HG02884 (cell line): ENCODE measurements at regions not wholly inside any gene's neighbourhood (a gene's known extent, or its start where the extent isn't known, plus 50 kb on each side); places are given as distances from the start of the nearest gene placed in this dataset.
"Not testable (repeated sequence)": the region's sequence is repeated elsewhere in the genome, so short reads cannot be mapped to it uniquely, and the experiment has no call there.

Source experiments
- ATAC-seq: cut with Tn5 transposase; IDR thresholded peaks from one replicate; pipeline ENCODE4 v1.9.1; 2021; ENCODE audit warnings: mild to moderate bottlenecking, moderate library complexity; ENCODE audit not compliant: unreplicated experiment

DNA sequence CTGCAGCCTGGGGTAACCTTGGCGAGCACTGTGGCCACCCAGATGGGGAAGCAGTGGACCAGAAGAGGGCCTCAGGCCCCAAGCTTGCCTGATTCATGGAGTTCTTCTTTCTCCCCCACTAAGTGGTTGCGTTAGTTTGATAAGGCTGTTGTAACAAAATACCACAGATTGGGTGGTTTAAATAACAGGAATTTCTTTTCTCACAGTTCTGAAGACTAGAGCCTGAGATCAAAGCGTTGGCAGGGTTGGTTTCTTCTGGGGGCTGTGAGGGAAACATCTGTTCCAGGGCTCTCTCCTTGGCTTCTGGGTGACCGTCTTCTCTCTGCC, 105.7 kb upstream of the GATB start:
- no peak for ATAC-seq

- no peak for ATAC-seq
These were observed 105.2 kb upstream of the GATB start for GRCh38 chr4:151865744-151866591.

DNA sequence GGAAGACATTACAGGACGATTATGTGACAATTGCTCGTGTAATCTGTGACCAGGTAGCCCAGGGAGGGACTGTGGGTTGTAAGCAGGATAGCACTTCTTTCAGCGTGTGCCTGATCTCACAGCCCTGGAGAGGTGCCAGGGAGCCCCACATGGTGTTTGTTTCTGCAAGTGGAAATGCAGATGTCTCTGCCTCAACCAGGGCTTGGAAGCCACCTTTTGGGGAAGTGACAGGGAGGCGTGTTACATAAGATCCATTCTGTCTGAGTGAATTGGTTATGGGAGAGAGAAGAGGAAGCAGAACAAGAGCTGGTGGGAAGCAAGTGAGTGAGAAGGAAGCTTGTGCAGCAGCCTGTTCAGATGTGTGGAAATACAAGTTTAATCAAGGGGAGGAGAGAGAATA, 104.5 kb upstream of the GATB start:
- ATAC-seq, result no peak

DNA sequence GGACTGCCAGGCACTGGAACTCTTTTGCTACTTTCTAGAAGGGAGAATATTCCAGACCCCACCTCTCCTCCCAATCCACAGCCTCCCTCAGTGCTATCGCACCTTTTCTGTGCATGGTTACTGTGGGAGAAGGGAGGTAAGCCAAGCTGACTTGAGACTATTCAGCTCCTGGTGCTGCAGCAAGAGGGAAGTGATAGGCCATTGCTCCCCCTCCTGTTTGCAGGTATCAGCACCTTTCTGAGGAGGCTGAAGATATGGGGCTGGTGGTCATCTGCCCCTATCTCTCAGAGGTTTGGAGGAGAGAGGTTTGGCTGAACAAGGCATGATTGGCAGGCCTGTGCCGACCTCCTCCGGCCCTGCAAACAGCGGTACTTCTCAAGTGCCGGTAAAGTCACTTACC, 103.3 kb upstream of the GATB start:
- ATAC-seq, result no peak

DNA sequence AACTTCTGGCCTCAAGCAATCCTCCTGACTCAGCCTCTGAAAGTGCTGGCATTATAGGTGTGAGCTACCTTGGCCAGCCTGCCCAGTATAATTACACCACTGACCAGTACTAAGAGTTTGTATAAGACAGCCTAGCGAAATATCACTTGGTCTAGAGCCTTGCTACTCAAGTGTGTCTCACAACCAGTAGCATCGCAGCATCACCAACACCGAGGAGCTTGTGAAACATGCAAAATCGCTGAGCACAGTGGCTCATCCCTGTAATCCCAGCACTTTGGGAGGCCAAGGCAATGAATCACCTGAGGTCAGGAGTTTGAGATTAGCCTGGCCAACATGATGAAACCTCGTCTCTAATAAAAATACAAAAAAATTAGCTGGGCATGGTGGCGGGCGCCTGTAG, 102.0 kb upstream of the GATB start:
- ATAC-seq, result no peak

DNA sequence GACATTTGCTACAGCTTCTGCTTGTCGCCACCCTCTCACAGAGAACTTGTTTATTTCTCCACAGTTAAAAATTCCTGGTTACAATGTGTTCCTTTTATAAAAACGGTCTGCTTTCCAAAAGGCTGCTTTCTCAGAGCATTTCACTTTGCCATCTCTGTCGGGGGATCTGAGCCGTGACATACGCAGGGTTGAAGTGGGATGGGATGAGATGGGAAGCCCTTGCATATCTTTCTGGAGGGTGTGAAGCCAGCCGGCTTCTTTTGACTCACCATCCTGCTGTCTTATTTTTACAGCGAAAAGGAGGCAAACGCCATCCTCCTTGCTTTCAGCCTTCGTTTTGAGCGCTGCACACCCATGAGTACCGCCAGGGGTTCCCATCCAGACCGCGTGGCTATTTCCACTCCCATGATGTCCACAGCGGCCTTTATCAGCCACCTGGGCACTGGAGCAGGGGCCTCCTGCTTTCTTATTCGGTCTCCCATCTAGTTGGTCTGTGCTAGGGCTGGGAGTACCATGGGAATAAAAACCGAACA, 99.8 kb upstream of the GATB start:
- ATAC-seq, result no peak

- ATAC-seq, result no peak
These were observed 98.8 kb upstream of the GATB start for GRCh38 chr4:151859641-151860040.

DNA sequence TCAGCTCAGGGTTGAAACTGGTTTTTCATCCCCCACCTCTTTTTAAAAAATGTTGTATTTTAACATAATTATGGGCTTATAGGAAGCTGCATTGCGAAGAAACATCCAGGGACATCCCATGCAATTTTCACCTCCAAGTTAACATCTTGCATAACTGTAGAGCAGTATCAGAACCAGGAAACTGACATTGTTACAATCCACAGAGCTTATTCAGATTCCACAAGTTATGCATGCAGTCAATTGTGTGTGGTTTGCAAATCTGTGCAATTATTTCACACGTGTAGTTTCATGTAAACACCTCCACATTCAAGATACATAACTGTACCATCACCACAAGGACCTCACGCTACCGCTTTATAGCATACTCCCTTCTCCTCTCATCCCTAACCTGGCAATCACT, 97.5 kb upstream of the GATB start:
- no peak for ATAC-seq

DNA sequence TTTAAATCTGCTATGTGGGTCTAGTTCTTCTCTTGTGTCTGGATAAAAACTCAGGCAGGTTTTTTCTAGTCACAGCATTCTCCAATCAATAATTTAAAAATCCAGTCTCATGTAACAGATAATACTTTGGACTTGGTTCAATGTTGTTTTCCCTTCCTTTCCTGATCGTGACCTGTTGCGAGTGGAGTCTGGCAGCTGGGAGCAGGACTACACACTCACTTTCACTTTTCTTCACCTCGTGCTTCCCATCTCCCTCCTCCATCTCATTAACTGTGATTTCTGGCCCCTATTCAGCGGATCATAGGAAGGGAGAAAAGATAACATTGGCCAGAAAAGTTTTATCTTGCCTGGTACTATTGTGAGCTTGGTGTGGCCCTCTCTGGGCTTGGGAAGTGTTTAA, 96.6 kb upstream of the GATB start:
- ATAC-seq, result no peak

DNA sequence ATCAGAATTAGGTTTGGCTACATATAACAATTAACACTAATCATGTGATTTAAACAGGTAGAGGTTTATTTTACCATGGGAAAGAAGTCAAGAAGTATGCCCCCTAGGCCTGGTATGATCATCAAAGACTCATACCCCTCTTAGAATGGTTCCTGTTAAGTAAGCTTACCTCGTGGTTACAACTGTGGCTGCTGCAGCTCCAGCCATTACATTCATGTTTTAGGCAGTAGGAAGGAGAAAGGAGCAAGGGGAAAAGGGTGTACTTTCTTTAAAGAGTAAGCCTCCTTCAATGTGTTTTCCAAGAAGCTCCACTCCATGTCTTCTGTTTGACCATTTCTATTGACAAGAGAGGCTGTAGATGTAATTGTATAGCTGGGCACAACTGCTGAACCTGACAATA, 94.9 kb upstream of the GATB start:
- no peak for ATAC-seq

GRCh38 chr4:151854731-151855130, 93.9 kb upstream of the GATB start:
- no peak for ATAC-seq

DNA sequence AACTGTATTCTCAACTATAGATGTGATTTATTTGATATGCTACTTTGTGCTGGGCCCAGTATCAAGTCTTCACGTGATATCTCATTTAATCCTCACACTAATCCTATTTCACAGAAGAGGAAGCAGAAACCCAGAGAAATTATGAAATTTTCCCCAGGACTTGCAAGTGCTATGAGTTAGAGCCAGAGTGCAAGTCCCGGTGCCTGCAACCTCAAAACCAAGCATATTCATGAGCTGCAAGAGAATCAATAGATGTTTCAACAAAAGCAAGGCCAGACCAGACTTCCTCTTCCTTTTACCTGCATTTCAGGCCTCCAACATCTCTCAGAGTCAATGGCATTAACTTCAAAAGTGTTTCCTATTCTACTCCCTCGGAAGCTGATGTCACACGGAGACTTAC, 92.2 kb upstream of the GATB start:
- ATAC-seq, result no peak

- ATAC-seq, result no peak
These were observed 91.4 kb upstream of the GATB start for GRCh38 chr4:151852202-151852601.

GRCh38 chr4:151851354-151851753, 90.5 kb upstream of the GATB start:
- ATAC-seq, result no peak

- ATAC-seq, result no peak
These were observed 90.0 kb upstream of the GATB start for GRCh38 chr4:151850791-151851213.

- ATAC-seq, result not testable (repeated sequence)
These were observed 84.7 kb upstream of the GATB start for GRCh38 chr4:151845551-151845950.

DNA sequence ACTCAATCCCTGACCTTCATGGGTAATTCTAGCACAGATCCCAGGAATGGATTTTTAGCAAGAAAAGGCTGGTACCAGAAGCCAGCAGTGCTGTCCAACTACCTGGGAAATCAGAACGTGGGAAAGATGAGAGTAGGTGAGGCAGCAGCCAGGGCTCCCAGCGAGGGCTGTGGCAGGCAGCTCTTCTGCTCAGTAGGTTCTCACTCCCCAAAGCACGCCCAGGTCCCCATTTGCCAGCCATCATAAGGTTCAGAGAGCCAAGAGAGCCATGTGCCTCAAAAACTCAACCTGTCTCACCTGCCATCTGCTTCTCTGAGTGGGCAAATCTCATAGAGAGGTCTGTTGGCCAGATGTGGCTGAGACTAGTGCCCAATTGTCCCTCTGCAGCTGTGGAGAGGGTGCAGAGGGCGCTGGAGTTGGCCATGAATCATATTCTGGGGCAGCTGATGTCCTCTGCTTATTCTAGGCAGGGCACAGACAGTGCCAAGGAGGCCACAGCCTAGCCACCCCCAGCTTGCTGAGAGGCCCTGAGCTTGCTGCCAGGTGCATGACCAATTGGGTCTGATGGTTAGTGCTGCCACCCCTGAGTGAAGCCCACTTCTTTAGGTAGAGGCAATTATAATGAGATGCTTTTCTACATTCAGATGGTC, 81.7 kb upstream of the GATB start:
- ATAC-seq, result no peak

DNA sequence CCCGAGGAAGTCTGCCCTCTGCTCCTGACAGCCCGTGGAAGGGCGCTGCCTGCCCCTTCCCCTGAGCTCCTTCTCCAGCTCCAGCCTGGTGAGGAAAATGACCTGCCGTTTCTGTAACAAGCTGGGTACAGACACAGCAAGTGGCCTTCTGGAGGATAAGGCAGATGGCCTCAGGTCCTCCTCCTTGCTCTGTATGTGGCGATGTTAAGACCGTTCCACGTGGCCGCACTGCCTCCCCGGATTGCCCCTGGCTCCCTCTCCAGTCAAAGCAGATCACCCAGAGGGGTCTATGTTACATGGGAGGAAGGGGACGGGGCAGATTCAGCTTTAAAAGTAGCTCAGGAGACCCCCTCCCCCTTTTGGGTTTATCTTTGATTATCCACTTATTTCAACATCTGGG, 80.3 kb upstream of the GATB start:
- ATAC-seq, result no peak

- ATAC-seq, result no peak
These were observed 74.7 kb upstream of the GATB start for GRCh38 chr4:151835467-151835866.

GRCh38 chr4:151833174-151833573, 72.4 kb upstream of the GATB start:
- ATAC-seq, result peak; percentile 73

DNA sequence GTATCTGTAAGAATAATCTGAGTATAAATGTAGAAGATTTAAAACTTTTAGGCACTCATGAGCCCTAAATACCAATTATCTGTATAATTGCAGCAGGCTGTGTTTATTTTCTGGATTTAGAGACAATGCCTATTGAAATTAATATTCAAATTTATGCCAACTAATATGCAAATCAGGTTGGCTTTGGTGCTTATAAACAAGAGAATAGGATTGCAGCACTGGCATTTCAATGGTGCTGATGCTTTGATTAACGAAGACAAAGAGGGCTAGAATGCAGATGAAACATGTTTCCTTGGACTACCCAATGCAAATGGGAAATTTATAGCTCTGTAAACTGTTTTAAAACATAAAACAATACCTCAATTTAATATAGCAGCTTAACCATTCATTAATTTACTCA, 70.7 kb upstream of the GATB start:
- no peak for ATAC-seq

DNA sequence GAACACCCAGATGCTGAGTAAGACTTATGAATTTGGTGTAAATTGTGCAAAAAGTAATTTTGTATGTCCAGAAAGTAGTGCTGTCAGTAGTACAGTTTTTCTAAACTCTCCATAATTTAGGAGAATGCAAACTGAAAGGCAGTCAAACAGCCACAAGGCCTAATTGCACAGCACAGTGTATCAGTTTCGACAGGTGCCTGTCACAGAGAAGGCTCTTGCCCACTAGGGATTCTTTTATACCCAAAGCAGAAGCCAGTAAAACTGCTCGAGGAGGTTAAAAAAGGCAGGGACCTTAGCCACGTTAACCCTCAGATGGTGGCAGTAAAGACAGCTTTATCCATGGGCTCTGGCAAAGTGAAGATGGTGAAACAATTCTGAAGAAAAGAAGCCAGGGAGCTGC, 69.4 kb upstream of the GATB start:
- no peak for ATAC-seq
